ENCODE measurements at regions not wholly inside any gene's neighbourhood (a gene's known extent, or its start where the extent isn't known, plus 50 kb on each side); places are given as distances from the start of the nearest gene placed in this dataset.

- TF ChIP-seq CTCF (IDR thresholded peaks at IDR 0.05) (no peak), EP300 (IDR thresholded peaks at IDR 0.05) (no peak), POLR2A (IDR thresholded peaks at IDR 0.05) (no peak)
Measured at GRCh38 chr5:136620621-136621020, 255.3 kb upstream of the TRPC7 start.
